HCT116 (cell line): ENCODE measurements at regions not wholly inside any gene's neighbourhood (a gene's known extent, or its start where the extent isn't known, plus 50 kb on each side); places are given as distances from the start of the nearest gene placed in this dataset.

Experiments
- ATAC-seq: fragments of 200-7000 bp; cut with Tn5 transposase; 2 replicates; pipeline ENCODE4 v1.9.1; 2020; ENCODE audit warnings: mild to moderate bottlenecking, moderate library complexity
- BruUV-seq: library from RNA; stranded (reverse); fragments of 400-500 nt; replicated peaks from 2 replicates; lab custom pipeline; 2021; lab: Mats Ljungman, UMichigan
- CTCF ChIA-PET: fragments of 300-600 bp; sonication (Branson Sonifier 250); formaldehyde crosslinking; loops from one replicate; lab custom pipeline; 2021; ENCODE audit warnings: antibody characterized with exemption; lab: Charles Lee
- POLR2A ChIA-PET: fragments of 300-600, 350-600 bp; sonication (Branson Sonifier 250); formaldehyde crosslinking; loops from one replicate; lab custom pipeline; 2021; ENCODE audit warnings: antibody characterized with exemption; lab: Charles Lee
- RAD21 ChIA-PET, 2 experiments: fragments of 300-600 bp; sonication (Branson Sonifier 250); formaldehyde crosslinking; loops; one replicate each; lab custom pipeline; 2023; ENCODE audit warnings: low total read pairs in 2 of 2; ENCODE audit not compliant: uncharacterized antibody in 2 of 2, unreplicated experiment in 2 of 2, low non-redundant PET in 1 of 2; lab: Charles Lee
- DNase-seq: peaks from one replicate; pipeline ENCODE4 v3.0.0-alpha.2; 2010; ENCODE audit warnings: low read depth, low spot score
- H2AFZ ChIP-seq: fragments of 200-600 bp; shearing (Covaris generic), sonication (generic); 2 replicates; pipeline ENCODE4 v1.6.1; 2017; ENCODE audit warnings: low read depth, mixed run types, mixed read lengths, antibody characterized with exemption, low read length; ENCODE audit not compliant: poor library complexity, severe bottlenecking
- H3K27ac ChIP-seq: 2 replicates; pipeline ENCODE4 v1.5.1; 2012; ENCODE audit warnings: low read depth, low read length
- H3K27me3 ChIP-seq: fragments of 200-600 bp; sonication (generic); 2 replicates; pipeline ENCODE4 v1.6.1; 2016; ENCODE audit warnings: mixed run types, low read length, mixed read lengths; ENCODE audit not compliant: insufficient read depth
- H3K36me3 ChIP-seq, 2 experiments: fragments of 200-500 bp in 1 of 2; fragments of 200-600 bp in 1 of 2; sonication (Bioruptor generic) in 1 of 2; sonication (generic) in 1 of 2; 2 replicates each; pipeline versions ENCODE4 v1.5.1 to v1.6.1; 2014 to 2016; ENCODE audit warnings: low read length in 2 of 2, inconsistent platforms in 1 of 2, mixed read lengths in 1 of 2, mixed run types in 1 of 2; ENCODE audit not compliant: insufficient read depth in 2 of 2, control insufficient read depth in 1 of 2
- H3K4me1 ChIP-seq, 2 experiments: fragments of 200-600 bp in 1 of 2; sonication (generic) in 1 of 2; 2 replicates each; pipeline versions ENCODE4 v1.5.1 to v1.6.1; 2012 to 2017; ENCODE audit warnings: low read length in 2 of 2, inconsistent platforms in 1 of 2, mild to moderate bottlenecking in 1 of 2, mixed read lengths in 1 of 2, mixed run types in 1 of 2, moderate library complexity in 1 of 2; ENCODE audit not compliant: insufficient read depth in 2 of 2, control insufficient read depth in 1 of 2
- H3K4me2 ChIP-seq: fragments of 200-600 bp; sonication (generic); 2 replicates; pipeline ENCODE4 v1.6.1; 2017; ENCODE audit warnings: mixed run types, low read length, mixed read lengths
- H3K4me3 ChIP-seq, 2 experiments: fragments of 200-600 bp in 1 of 2; sonication (generic) in 1 of 2; replicated peaks in 1 of 2; 2 replicates each; pipeline ENCODE4 v1.5.1; 2011 to 2016; ENCODE audit warnings: low read length in 2 of 2, control low read depth in 1 of 2, low read depth in 1 of 2, mild to moderate bottlenecking in 1 of 2, mixed read lengths in 1 of 2, mixed run types in 1 of 2
- H3K79me2 ChIP-seq: fragments of 200-600 bp; sonication (generic); 2 replicates; pipeline ENCODE4 v1.6.1; 2017; ENCODE audit warnings: mild to moderate bottlenecking, mixed run types, low read length, moderate library complexity, mixed read lengths; ENCODE audit not compliant: insufficient read depth
- H3K9ac ChIP-seq: fragments of 200-600 bp; sonication (generic); 2 replicates; pipeline ENCODE4 v1.6.1; 2016; ENCODE audit warnings: low read length, mixed read lengths
- H3K9me2 ChIP-seq: fragments of 200-600 bp; sonication (generic), shearing (Covaris generic); 2 replicates; pipeline ENCODE4 v1.6.1; 2017; ENCODE audit warnings: mixed run types, mild to moderate bottlenecking, moderate library complexity; ENCODE audit not compliant: insufficient read depth
- H3K9me3 ChIP-seq, 2 experiments: fragments of 200-500 bp in 1 of 2; fragments of 200-600 bp in 1 of 2; sonication (Bioruptor generic) in 1 of 2; sonication (generic) in 1 of 2; 2 replicates each; pipeline ENCODE4 v1.6.1; 2014 to 2017; ENCODE audit warnings: low read length in 2 of 2, mixed read lengths in 2 of 2, inconsistent platforms in 1 of 2, low read depth in 1 of 2, mild to moderate bottlenecking in 1 of 2, mixed run types in 1 of 2, moderate library complexity in 1 of 2; ENCODE audit not compliant: control insufficient read depth in 1 of 2, insufficient read depth in 1 of 2
- H4K20me1 ChIP-seq: fragments of 200-600 bp; sonication (generic), shearing (Covaris generic); 2 replicates; pipeline ENCODE4 v1.6.1; 2017; ENCODE audit warnings: mixed run types, mild to moderate bottlenecking, moderate library complexity; ENCODE audit not compliant: insufficient read depth
- CBX3 ChIP-seq: IDR thresholded peaks from 2 replicates; pipeline ENCODE4 v1.6.1; 2012; ENCODE audit warnings: low read depth
- CEBPB ChIP-seq: IDR thresholded peaks from 2 replicates; pipeline ENCODE4 v1.6.1; 2012; ENCODE audit warnings: low read depth
- CTCF ChIP-seq, 3 experiments: fragments of 200-600 bp in 1 of 3; sonication (generic) in 1 of 3; IDR thresholded peaks in 2 of 3; conservative IDR thresholded peaks in 1 of 3; 2 replicates each; pipeline ENCODE4 v1.5.1; 2012 to 2017; ENCODE audit warnings: low read depth in 2 of 3, low read length in 2 of 3, antibody characterized with exemption in 1 of 3, borderline replicate concordance in 1 of 3, control low read depth in 1 of 3, mild to moderate bottlenecking in 1 of 3, mixed read lengths in 1 of 3, mixed run types in 1 of 3, moderate library complexity in 1 of 3; ENCODE audit not compliant: insufficient read depth in 1 of 3
- ELF1 ChIP-seq: IDR thresholded peaks from 2 replicates; pipeline ENCODE4 v1.6.1; 2012; ENCODE audit warnings: low read depth, borderline replicate concordance
- EZH2phosphoT487 ChIP-seq: fragments of 200-600 bp; IDR thresholded peaks from 2 replicates; pipeline ENCODE4 v1.6.1; 2018; ENCODE audit warnings: antibody characterized with exemption, borderline replicate concordance
- FOSL1 ChIP-seq: IDR thresholded peaks from 2 replicates; pipeline ENCODE4 v1.6.1; 2012; ENCODE audit warnings: low read depth
- MAX ChIP-seq: IDR thresholded peaks from 2 replicates; pipeline ENCODE4 v1.6.1; 2012
- POLR2A ChIP-seq: IDR thresholded peaks from 2 replicates; pipeline ENCODE4 v1.7.0; 2011; ENCODE audit warnings: borderline replicate concordance; ENCODE audit not compliant: insufficient read depth, insufficient read length; ENCODE audit errors: extremely low read depth
- POLR2AphosphoS5 ChIP-seq: IDR thresholded peaks from 2 replicates; pipeline ENCODE4 v1.6.1; 2011; ENCODE audit warnings: mild to moderate bottlenecking, low read depth, low read length, moderate library complexity
- SIN3A ChIP-seq: IDR thresholded peaks from 2 replicates; pipeline ENCODE4 v1.6.1; 2012; ENCODE audit warnings: low read depth
- TCF7L2 ChIP-seq: IDR thresholded peaks from 2 replicates; pipeline ENCODE4 v1.7.0; 2011; ENCODE audit warnings: borderline replicate concordance, inconsistent platforms; ENCODE audit not compliant: insufficient read depth, insufficient read length; ENCODE audit errors: extremely low read depth
- YY1 ChIP-seq: IDR thresholded peaks from 2 replicates; pipeline ENCODE4 v1.6.1; 2011; ENCODE audit warnings: low read length, low read depth, moderate library complexity, mild to moderate bottlenecking; ENCODE audit not compliant: insufficient replicate concordance; ENCODE audit errors: extremely low read depth
- ZBTB33 ChIP-seq: IDR thresholded peaks from 2 replicates; pipeline ENCODE4 v1.6.1; 2011; ENCODE audit warnings: mild to moderate bottlenecking, low read length, moderate library complexity; ENCODE audit not compliant: insufficient replicate concordance; ENCODE audit errors: extremely low read depth
- ZNF274 ChIP-seq: fragments of 200-500 bp; sonication (Bioruptor generic); IDR thresholded peaks from 2 replicates; pipeline ENCODE4 v1.6.1; 2014; ENCODE audit warnings: mild to moderate bottlenecking, low read depth, low read length, inconsistent platforms
- intact Hi-C: fragments of 100-400 bp; cut with micrococcal nuclease; formaldehyde crosslinking; loops from 2 replicates; pipeline ENCODE4 v1.10.0; 2022

GRCh38 chr1:190679044-190679443, 201.4 kb upstream of the BRINP3 start:
- Histone ChIP-seq H3K9me3 (no peaks in the 10 kb centered on the region), H3K9me2 (no peaks in the 10 kb centered on the region), H3K79me2 (no peaks in the 10 kb centered on the region), H3K36me3 (no peaks in the 10 kb centered on the region), H4K20me1 (no peaks in the 10 kb centered on the region), H2AFZ (peak overlapping the region; percentile 98), H3K9ac (no peak overlapping the region), H3K4me3 (no peak overlapping the region), H3K4me2 (peak overlapping the region; percentile 50; the same call in 1 of the 2 replicates), H3K4me1 (peaks cover 3 to 11% of the 10 kb centered on the region in 2 experiments; a peak in 3 of 4 replicates), H3K27ac (no peak overlapping the region), H3K27me3 (no peaks in the 10 kb centered on the region)
- RAD21 ChIA-PET, result no interaction called here
- no TSS peak for BruUV-seq
- CTCF ChIA-PET, result no interaction called here
- ATAC-seq (peak; percentile 54; the same call in 1 of the 2 replicates), DNase-seq (no peak)
- POLR2A ChIA-PET, result no interaction called here
- TF ChIP-seq FOSL1, result peak; percentile 35
- TF ChIP-seq ZBTB33, result no peak
- intact Hi-C loops, result no loop called here

- H3K4me2 ChIP-seq, result peak overlapping the region; percentile 50; the same call in 1 of the 2 replicates
- H3K4me3 ChIP-seq, result no peak overlapping the region
- peak overlapping the region; percentile 98 for H2AFZ ChIP-seq
- H4K20me1 ChIP-seq, result no peaks in the 10 kb centered on the region
- no peak overlapping the region for H3K9ac ChIP-seq
- POLR2A ChIA-PET, result no interaction called here
- ATAC-seq (no peak), DNase-seq (no peak)
- CTCF ChIA-PET, result no interaction called here
- H3K36me3 ChIP-seq, result no peaks in the 10 kb centered on the region
- BruUV-seq, result no TSS peak
- no peak overlapping the region for H3K27ac ChIP-seq
- H3K79me2 ChIP-seq, result no peaks in the 10 kb centered on the region
- H3K27me3 ChIP-seq, result no peaks in the 10 kb centered on the region
- TF ChIP-seq FOSL1 (no peak), ZNF274 (no peak), CTCF (IDR thresholded peaks at IDR 0.05 in 2 of 3, conservative IDR thresholded peaks at IDR 0.05 in 1 of 3; ENCODE audit: borderline replicate concordance in 1 of 3, insufficient read depth in 1 of 3, low read depth in 2 of 3, low read length in 2 of 3) (no peak), CEBPB (no peak), TCF7L2 (no peak), ELF1 (no peak), ZBTB33 (no peak), CBX3 (no peak), POLR2AphosphoS5 (no peak), EZH2phosphoT487 (no peak), POLR2A (no peak), SIN3A (no peak), MAX (no peak), YY1 (no peak)
- peaks cover 3 to 11% of the 10 kb centered on the region in 2 experiments; a peak in 3 of 4 replicates for H3K4me1 ChIP-seq
- RAD21 ChIA-PET, result no interaction called here
- intact Hi-C loops, result no loop called here
- H3K9me2 ChIP-seq, result no peaks in the 10 kb centered on the region
- H3K9me3 ChIP-seq, result no peaks in the 10 kb centered on the region
These were observed 201.8 kb upstream of the BRINP3 start for GRCh38 chr1:190679454-190679853.
